SK-N-SH treated with all-trans-retinoic acid at 6 μM for 48 hours (cell line): ENCODE measurements at regions not wholly inside any gene's neighbourhood (a gene's known extent, or its start where the extent isn't known, plus 50 kb on each side); places are given as distances from the start of the nearest gene placed in this dataset.

Experiments
- ATAC-seq: fragments of 200-7000 bp; cut with Tn5 transposase; 3 replicates; pipeline ENCODE4 v1.9.1; 2020; ENCODE audit warnings: mild to moderate bottlenecking, moderate library complexity
- ARNTL ChIP-seq: fragments of 450-650 bp; formaldehyde crosslinking; IDR thresholded peaks from 2 replicates; pipeline ENCODE4 v1.5.0; 2020; ENCODE audit warnings: low read depth, mild to moderate bottlenecking, moderate library complexity, borderline replicate concordance
- BACH2 ChIP-seq: fragments of 250-450 bp; sonication (Bioruptor Pico); IDR thresholded peaks from 2 replicates; pipeline ENCODE4 v1.9.0; 2021; ENCODE audit warnings: mild to moderate bottlenecking, borderline replicate concordance
- CSDC2 ChIP-seq: fragments of 250-450 bp; sonication (Bioruptor Pico); IDR thresholded peaks from 2 replicates; pipeline ENCODE4 v1.5.0; 2020; ENCODE audit warnings: mild to moderate bottlenecking, moderate library complexity
- ESRRG ChIP-seq: fragments of 250-450 bp; sonication (Bioruptor Pico); IDR thresholded peaks from 2 replicates; pipeline ENCODE4 v1.6.1; 2021; ENCODE audit warnings: mild to moderate bottlenecking
- GLIS3 ChIP-seq: fragments of 250-450 bp; sonication (Bioruptor Pico); IDR thresholded peaks from 2 replicates; pipeline ENCODE4 v1.5.0; 2020; ENCODE audit warnings: mild to moderate bottlenecking, moderate library complexity
- RARB ChIP-seq: fragments of 250-450 bp; sonication (Bioruptor Pico); IDR thresholded peaks from 2 replicates; pipeline ENCODE4 v1.8.0; 2021; ENCODE audit warnings: mild to moderate bottlenecking, moderate library complexity
- SNAI2 ChIP-seq: fragments of 250-450 bp; sonication (Bioruptor Pico); IDR thresholded peaks from 2 replicates; pipeline ENCODE4 v1.5.0; 2020; ENCODE audit warnings: mild to moderate bottlenecking, moderate library complexity
- TCF4 ChIP-seq: fragments of 250-450 bp; sonication (Bioruptor Pico); IDR thresholded peaks from 2 replicates; pipeline ENCODE4 v1.8.0; 2021; ENCODE audit warnings: mild to moderate bottlenecking, moderate library complexity, borderline replicate concordance
- TOX ChIP-seq: fragments of 250-450 bp; sonication (Bioruptor Pico); IDR thresholded peaks from 2 replicates; pipeline ENCODE4 v1.8.0; 2021; ENCODE audit warnings: mild to moderate bottlenecking, moderate library complexity, borderline replicate concordance
- TSHZ2 ChIP-seq: fragments of 250-450 bp; sonication (Bioruptor Pico); IDR thresholded peaks from 2 replicates; pipeline ENCODE4 v1.5.0; 2020; ENCODE audit warnings: mild to moderate bottlenecking, moderate library complexity
- ZC3H10 ChIP-seq: fragments of 250-450 bp; sonication (Bioruptor Pico); IDR thresholded peaks from 2 replicates; pipeline ENCODE4 v1.5.1; 2021; ENCODE audit warnings: mild to moderate bottlenecking, moderate library complexity
- ZFP3 ChIP-seq: fragments of 250-450 bp; sonication (Bioruptor Pico); IDR thresholded peaks from 2 replicates; pipeline ENCODE4 v1.5.0; 2020; ENCODE audit warnings: mild to moderate bottlenecking, moderate library complexity
- ZFP30 ChIP-seq: fragments of 450-650 bp; formaldehyde crosslinking; IDR thresholded peaks from 2 replicates; pipeline ENCODE4 v1.5.0; 2022; ENCODE audit warnings: mild to moderate bottlenecking, moderate library complexity
- ZNF70 ChIP-seq: fragments of 450-650 bp; formaldehyde crosslinking; IDR thresholded peaks from 2 replicates; pipeline ENCODE4 v1.5.0; 2020; ENCODE audit warnings: mild to moderate bottlenecking, moderate library complexity
- ZNF8 ChIP-seq: fragments of 450-650 bp; formaldehyde crosslinking; IDR thresholded peaks from 2 replicates; pipeline ENCODE4 v1.5.0; 2020; ENCODE audit warnings: mild to moderate bottlenecking, moderate library complexity
- TF ChIP-seq, protein P1 (sequence below): fragments of 250-450 bp; sonication (Bioruptor Pico); IDR thresholded peaks from 2 replicates; pipeline ENCODE4 v1.5.1; 2021; ENCODE audit warnings: mild to moderate bottlenecking, moderate library complexity
- TF ChIP-seq, protein P2 (sequence below): fragments of 250-450 bp; sonication (Bioruptor Pico); IDR thresholded peaks from 2 replicates; pipeline ENCODE4 v1.8.0; 2020; ENCODE audit warnings: mild to moderate bottlenecking, moderate library complexity, borderline replicate concordance
- TF ChIP-seq, protein P3 (sequence below): fragments of 250-450 bp; sonication (Bioruptor Pico); IDR thresholded peaks from 2 replicates; pipeline ENCODE4 v1.5.1; 2020; ENCODE audit warnings: low read depth, mild to moderate bottlenecking, moderate library complexity

DNA sequence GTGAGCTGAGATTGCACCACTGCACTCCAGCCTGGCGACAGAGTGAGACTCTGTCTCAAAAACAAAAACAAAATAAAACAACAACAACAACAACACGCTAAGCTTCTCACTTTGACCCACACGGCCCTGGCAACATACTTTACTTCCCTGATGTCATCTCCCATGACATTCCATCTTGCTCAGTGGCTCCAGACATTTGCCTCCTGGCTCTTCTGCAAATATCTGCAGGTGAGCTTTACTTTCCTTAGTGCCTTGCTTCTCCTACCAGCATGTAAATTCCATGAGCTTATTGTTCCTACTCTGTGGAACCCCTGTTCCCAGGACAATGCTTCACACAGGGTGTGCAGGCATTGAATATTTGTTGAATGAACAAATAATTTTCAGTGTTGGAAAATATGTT, 205.6 kb upstream of the TMTC4 start:
- TF ChIP-seq BACH2 (CRISPR knock-in tag), result no peak
- no peak for TF ChIP-seq ZFP3
- TF ChIP-seq, protein P1, sequence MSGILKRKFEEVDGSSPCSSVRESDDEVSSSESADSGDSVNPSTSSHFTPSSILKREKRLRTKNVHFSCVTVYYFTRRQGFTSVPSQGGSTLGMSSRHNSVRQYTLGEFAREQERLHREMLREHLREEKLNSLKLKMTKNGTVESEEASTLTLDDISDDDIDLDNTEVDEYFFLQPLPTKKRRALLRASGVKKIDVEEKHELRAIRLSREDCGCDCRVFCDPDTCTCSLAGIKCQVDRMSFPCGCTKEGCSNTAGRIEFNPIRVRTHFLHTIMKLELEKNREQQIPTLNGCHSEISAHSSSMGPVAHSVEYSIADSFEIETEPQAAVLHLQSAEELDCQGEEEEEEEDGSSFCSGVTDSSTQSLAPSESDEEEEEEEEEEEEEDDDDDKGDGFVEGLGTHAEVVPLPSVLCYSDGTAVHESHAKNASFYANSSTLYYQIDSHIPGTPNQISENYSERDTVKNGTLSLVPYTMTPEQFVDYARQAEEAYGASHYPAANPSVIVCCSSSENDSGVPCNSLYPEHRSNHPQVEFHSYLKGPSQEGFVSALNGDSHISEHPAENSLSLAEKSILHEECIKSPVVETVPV (CRISPR knock-in tag), result no peak
- TF ChIP-seq ESRRG (CRISPR knock-in tag), result no peak
- no peak for TF ChIP-seq GLIS3 (CRISPR knock-in tag)
- ATAC-seq, result no peak

GRCh38 chr13:100879255-100879654, 204.7 kb upstream of the TMTC4 start:
- ATAC-seq, result no peak

GRCh38 chr13:100876044-100876403, 201.4 kb upstream of the TMTC4 start:
- ATAC-seq, result no peak
- TF ChIP-seq TSHZ2 (CRISPR knock-in tag) (no peak), ZNF70 (CRISPR knock-in tag) (no peak), ZNF8 (CRISPR knock-in tag) (no peak), ZFP30 (CRISPR knock-in tag) (no peak), RARB (CRISPR knock-in tag) (no peak), GLIS3 (CRISPR knock-in tag) (no peak)
- TF ChIP-seq, protein P2, sequence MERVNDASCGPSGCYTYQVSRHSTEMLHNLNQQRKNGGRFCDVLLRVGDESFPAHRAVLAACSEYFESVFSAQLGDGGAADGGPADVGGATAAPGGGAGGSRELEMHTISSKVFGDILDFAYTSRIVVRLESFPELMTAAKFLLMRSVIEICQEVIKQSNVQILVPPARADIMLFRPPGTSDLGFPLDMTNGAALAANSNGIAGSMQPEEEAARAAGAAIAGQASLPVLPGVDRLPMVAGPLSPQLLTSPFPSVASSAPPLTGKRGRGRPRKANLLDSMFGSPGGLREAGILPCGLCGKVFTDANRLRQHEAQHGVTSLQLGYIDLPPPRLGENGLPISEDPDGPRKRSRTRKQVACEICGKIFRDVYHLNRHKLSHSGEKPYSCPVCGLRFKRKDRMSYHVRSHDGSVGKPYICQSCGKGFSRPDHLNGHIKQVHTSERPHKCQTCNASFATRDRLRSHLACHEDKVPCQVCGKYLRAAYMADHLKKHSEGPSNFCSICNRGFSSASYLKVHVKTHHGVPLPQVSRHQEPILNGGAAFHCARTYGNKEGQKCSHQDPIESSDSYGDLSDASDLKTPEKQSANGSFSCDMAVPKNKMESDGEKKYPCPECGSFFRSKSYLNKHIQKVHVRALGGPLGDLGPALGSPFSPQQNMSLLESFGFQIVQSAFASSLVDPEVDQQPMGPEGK, result no peak
- TF ChIP-seq, protein P1 (CRISPR knock-in tag), result no peak

More at GRCh38 chr13:100879255-100879654, 204.7 kb upstream of the TMTC4 start:
- TF ChIP-seq, protein P1 (CRISPR knock-in tag), result no peak
- TF ChIP-seq GLIS3 (CRISPR knock-in tag), result no peak
- TF ChIP-seq ZNF8 (CRISPR knock-in tag), result no peak
- TF ChIP-seq TOX, result no peak
- no peak for TF ChIP-seq TSHZ2 (CRISPR knock-in tag)
- no peak for TF ChIP-seq ARNTL (CRISPR knock-in tag)
- TF ChIP-seq ZC3H10 (CRISPR knock-in tag), result no peak
- TF ChIP-seq, protein P2, result no peak
- no peak for TF ChIP-seq CSDC2 (CRISPR knock-in tag)
- TF ChIP-seq, protein P3, sequence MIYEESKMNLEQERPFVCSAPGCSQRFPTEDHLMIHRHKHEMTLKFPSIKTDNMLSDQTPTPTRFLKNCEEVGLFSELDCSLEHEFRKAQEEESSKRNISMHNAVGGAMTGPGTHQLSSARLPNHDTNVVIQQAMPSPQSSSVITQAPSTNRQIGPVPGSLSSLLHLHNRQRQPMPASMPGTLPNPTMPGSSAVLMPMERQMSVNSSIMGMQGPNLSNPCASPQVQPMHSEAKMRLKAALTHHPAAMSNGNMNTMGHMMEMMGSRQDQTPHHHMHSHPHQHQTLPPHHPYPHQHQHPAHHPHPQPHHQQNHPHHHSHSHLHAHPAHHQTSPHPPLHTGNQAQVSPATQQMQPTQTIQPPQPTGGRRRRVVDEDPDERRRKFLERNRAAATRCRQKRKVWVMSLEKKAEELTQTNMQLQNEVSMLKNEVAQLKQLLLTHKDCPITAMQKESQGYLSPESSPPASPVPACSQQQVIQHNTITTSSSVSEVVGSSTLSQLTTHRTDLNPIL (CRISPR knock-in tag), result no peak
- TF ChIP-seq ZFP3, result no peak
- TF ChIP-seq TCF4 (CRISPR knock-in tag), result no peak
- no peak for TF ChIP-seq SNAI2 (CRISPR knock-in tag)
